Stimulated activated CD8-positive, alpha-beta memory T cell treated with anti-CD3 and anti-CD28 coated beads, Interleukin-4, amount 100 ng/mL, for 4 hours (primary cell): ENCODE measurements at regions not wholly inside any gene's neighbourhood (a gene's known extent, or its start where the extent isn't known, plus 50 kb on each side); places are given as distances from the start of the nearest gene placed in this dataset.

ENCODE experiments used
- DNase-seq, 2 donors: peaks; one replicate each; pipeline ENCODE4 v3.0.0-alpha.2; 2020; ENCODE audit warnings: low read depth in 2 of 2, low spot score in 1 of 2

DNA sequence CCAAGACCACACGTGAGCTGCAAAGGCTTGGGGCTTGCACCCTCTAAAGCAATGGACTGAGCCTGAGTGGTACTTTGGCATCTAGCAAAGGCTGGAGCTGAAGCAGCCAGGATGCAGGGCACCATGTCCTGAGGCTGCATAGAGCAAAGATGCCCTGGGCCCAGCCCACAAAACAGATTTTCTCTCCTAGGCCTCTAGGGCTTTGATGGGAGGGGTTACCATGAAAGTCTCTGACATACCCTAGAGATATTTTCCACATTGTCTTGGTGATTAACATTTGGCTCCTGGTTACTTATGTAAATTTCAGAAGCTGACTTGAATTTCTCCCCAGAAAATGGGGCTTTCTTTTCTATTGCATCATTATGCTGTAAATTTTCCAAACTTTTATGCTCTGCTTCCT, 438.3 kb downstream of the SLC16A7 start:
- DNase-seq = no peak

- DNase-seq = no peak
These were observed 440.0 kb downstream of the SLC16A7 start for GRCh38 chr12:60035835-60036234.

GRCh38 chr12:60042835-60043234, 447.0 kb downstream of the SLC16A7 start:
- no peak for DNase-seq

DNA sequence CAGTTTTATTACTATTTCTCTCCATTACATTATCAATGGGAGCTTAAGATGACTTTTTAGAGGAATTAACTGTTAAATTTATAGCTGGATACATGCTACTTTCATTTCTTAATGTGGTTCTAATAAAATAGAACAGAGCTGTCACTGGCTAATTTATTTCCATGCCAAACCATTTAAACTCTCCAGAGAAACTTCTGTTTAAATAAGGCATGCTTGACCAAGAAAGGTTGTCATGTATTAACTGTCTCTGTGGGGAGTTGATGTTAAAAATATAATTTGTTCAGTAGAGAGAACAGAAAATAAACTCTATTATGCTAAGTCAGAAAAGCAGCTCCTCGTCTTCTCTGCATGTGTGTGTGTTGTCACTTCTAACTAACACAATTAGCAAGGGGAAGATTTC, 447.4 kb downstream of the SLC16A7 start:
- DNase-seq = no peak

- DNase-seq = no peak
These were observed 456.7 kb downstream of the SLC16A7 start for GRCh38 chr12:60052483-60052882.

DNA sequence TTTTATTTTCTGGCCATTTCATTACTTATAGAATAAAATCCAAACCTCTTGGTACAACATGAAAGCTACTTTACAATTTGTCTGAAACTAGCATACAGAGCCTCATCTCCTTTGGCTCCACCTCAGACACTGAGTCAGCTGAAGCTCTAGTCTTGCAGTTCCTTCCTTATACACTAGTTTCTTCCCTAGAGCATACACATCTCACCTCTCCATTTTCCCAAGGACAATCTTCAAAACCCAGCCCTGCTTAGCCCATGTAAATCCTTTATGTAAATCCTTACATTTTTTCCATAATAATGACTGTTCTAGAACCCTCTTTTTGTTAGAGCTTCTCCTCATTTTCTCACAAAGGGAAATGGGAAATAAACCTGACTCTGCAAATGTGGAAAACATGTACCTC, 463.4 kb downstream of the SLC16A7 start:
- DNase-seq = no peak

GRCh38 chr12:60066655-60067054, 470.8 kb downstream of the SLC16A7 start:
- DNase-seq = no peak

- no peak for DNase-seq
These were observed 474.7 kb downstream of the SLC16A7 start for GRCh38 chr12:60070552-60070951.

GRCh38 chr12:60071759-60072191, 475.9 kb downstream of the SLC16A7 start:
- DNase-seq = no peak

- DNase-seq = no peak
These were observed 477.1 kb downstream of the SLC16A7 start for GRCh38 chr12:60072911-60073310.

GRCh38 chr12:60075091-60075490, 479.3 kb downstream of the SLC16A7 start:
- DNase-seq = no peak

DNA sequence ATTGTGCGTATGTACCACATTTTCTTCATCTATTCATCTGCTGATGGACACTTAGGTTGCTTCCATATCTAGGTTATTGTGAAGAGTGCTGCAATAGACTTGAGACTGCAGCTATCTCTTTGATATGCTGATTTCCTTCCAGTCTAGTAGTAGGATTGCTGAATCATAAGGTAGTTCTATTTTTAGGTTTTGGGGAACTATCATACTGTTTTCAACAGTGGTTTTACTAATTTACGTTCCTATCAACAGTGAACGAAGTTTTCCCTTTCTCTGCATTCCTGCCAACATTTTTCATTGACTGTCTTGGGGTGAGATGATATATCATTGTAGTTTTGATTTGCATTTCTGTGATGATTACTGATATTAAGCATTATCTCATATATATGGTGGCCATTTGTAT, 482.2 kb downstream of the SLC16A7 start:
- no peak for DNase-seq

GRCh38 chr12:60093428-60093827, 497.6 kb downstream of the SLC16A7 start:
- DNase-seq = no peak

DNA sequence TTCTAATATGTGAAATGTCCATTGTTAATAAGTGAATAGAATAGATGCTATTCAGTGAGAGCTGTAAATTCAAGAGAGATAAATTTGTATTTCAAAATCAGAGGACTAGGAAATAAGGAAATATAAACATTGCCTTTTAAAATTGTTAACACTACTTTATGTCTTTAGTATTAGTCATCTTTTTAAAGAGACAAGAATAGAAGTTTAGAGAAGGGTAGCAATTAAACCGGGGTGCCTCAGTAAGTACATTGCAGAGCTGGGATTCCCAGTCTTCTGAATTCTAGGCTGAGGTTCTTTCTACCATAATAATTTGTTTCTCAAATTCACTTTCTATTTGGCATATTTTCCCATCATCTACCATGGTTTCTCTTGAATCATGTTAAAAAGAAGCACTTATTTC, 498.6 kb downstream of the SLC16A7 start:
- no peak for DNase-seq

DNA sequence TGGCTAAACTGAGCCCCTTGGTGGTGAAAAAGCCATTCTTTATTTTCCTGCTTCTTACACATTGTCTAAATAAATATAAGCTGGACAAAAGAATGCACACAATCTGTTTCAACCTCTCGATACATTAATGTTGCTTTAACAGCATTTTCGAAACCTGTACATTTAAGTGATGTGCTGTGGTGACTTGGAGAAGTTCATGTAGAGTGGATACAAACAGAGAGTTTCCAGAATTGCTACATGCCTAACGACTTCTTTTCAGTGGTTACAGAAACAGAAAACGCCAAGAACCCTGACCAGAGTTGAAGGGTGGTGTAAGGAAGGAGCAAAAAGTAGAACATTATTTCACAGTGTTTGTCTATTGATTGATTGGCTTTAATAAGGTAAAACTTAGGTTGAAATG, 500.9 kb downstream of the SLC16A7 start:
- no peak for DNase-seq

GRCh38 chr12:60100160-60100559, 504.3 kb downstream of the SLC16A7 start:
- DNase-seq = no peak

GRCh38 chr12:60100852-60101251, 505.0 kb downstream of the SLC16A7 start:
- DNase-seq = no peak

DNA sequence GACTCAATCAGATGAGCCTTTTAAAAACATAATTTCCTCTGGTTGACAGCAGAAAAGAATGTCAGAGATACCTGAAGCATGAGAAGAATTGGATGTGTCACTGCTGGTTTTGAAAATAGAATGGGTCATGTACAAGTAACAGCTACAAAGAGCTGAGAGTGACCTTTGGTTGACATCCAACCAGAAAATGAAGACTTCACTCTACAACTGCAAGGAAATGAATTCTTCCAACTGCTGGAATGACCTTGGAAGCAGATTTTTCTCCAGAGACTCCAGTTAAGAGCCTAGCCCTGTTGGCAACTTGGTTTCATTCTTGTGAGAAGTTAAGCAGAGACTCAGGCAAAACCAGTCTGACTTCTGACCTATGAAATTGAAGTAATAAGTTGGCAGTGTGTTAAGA, 505.9 kb downstream of the SLC16A7 start:
- DNase-seq = no peak

GRCh38 chr12:60106214-60106613, 510.4 kb downstream of the SLC16A7 start:
- DNase-seq = no peak

- no peak for DNase-seq
These were observed 512.2 kb downstream of the SLC16A7 start for GRCh38 chr12:60107992-60108391.

- DNase-seq = no peak
These were observed 516.2 kb downstream of the SLC16A7 start for GRCh38 chr12:60112063-60112462.

DNA sequence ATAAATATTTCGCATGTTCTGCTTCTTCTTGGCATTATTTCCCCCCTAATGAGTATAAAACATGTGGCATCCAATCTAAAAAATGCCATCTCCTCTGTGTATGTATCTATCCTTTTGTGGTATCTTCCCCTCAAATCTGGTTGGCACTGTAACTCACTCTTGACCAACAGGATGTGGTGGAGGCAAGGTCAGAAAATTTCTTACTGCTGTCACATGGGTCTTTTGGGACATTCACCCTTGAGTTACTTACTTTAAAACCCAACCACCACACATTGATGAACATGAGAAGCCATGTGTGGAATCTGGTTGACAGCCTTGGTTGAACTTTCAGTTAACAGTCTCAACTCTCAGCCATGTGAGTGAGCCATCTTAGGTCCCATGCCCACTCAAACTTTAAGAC, 516.9 kb downstream of the SLC16A7 start:
- DNase-seq = no peak

DNA sequence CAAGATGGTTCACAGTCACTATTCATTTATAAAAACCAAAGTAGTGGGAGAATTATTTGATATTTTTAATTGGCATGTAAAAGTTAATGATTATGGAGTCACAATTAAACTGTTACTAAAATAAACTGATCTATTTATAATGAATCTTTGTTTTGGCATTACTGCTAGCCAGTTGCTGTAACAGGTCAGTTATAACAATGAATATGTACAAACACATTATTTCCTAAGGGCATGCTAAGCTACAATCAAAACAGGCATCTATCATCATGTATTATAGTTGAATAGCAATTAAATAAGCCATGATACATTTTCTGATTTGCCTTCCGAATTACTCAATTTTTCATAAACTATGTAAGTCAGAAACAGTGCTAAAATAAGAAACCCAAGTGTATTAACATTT, 518.3 kb downstream of the SLC16A7 start:
- DNase-seq = no peak

DNA sequence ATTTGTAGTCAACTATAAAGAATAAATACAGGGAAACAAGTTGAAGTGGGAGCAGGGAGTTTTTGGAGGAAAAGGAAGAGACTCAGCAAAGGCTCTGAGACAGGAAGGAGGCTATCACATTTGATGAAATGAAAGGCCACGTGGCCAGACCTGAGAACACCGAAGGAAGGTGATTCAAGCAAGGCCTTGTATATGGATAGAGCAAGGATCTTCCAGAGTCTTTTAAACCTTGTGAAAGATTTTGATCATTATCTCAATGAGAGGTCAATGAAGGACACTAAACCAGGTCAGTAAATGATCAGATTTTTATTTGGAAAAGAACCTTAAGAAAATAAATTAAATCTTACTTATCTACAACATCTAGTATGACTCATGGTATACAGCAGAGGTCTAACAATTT, 523.5 kb downstream of the SLC16A7 start:
- DNase-seq = no peak
